HS-5 (cell line): ENCODE measurements at regions not wholly inside any gene's neighbourhood (a gene's known extent, or its start where the extent isn't known, plus 50 kb on each side); places are given as distances from the start of the nearest gene placed in this dataset.
"Not testable (repeated sequence)": the region's sequence is repeated elsewhere in the genome, so short reads cannot be mapped to it uniquely, and the experiment has no call there.

Source experiments
- DNase-seq: peaks from one replicate; pipeline ENCODE4 v3.0.0-alpha.2; 2012; ENCODE audit warnings: low read depth

GRCh38 chr20:53818457-53819177 lies 225.0 kb upstream of the ZNF217 start:
- DNase-seq, result no peak

GRCh38 chr20:53817513-53817912 lies 223.9 kb upstream of the ZNF217 start:
- DNase-seq, result not testable (repeated sequence)

GRCh38 chr20:53816872-53817398 lies 223.3 kb upstream of the ZNF217 start:
- DNase-seq, result no peak

GRCh38 chr20:53815509-53815908 lies 221.9 kb upstream of the ZNF217 start:
- DNase-seq, result no peak

GRCh38 chr20:53814060-53814459 lies 220.4 kb upstream of the ZNF217 start:
- no peak for DNase-seq

- no peak for DNase-seq
These were observed 220.0 kb upstream of the ZNF217 start for GRCh38 chr20:53813636-53814035.

GRCh38 chr20:53811577-53811976 lies 217.9 kb upstream of the ZNF217 start:
- no peak for DNase-seq

- no peak for DNase-seq
These were observed 217.2 kb upstream of the ZNF217 start for GRCh38 chr20:53810661-53811355.

- DNase-seq, result no peak
These were observed 216.2 kb upstream of the ZNF217 start for GRCh38 chr20:53809728-53810365.

- DNase-seq, result no peak
These were observed 215.6 kb upstream of the ZNF217 start for GRCh38 chr20:53809217-53809616.

GRCh38 chr20:53808733-53809132 lies 215.1 kb upstream of the ZNF217 start:
- no peak for DNase-seq

- not testable (repeated sequence) for DNase-seq
These were observed 214.7 kb upstream of the ZNF217 start for GRCh38 chr20:53808302-53808701.

GRCh38 chr20:53806683-53807401 lies 213.2 kb upstream of the ZNF217 start:
- no peak for DNase-seq

- peak; percentile 100 for DNase-seq
These were observed 212.3 kb upstream of the ZNF217 start for GRCh38 chr20:53805895-53806384.

GRCh38 chr20:53804920-53805894 lies 211.6 kb upstream of the ZNF217 start:
- DNase-seq, result peak; percentile 66

- DNase-seq, result not testable (repeated sequence)
These were observed 210.7 kb upstream of the ZNF217 start for GRCh38 chr20:53804308-53804707.

- DNase-seq, result no peak
These were observed 210.0 kb upstream of the ZNF217 start for GRCh38 chr20:53803492-53804155.

- no peak for DNase-seq
These were observed 208.2 kb upstream of the ZNF217 start for GRCh38 chr20:53801609-53802370.

GRCh38 chr20:53800883-53801604 lies 207.4 kb upstream of the ZNF217 start:
- DNase-seq, result no peak
